GM12865 (cell line): ENCODE measurements at regions not wholly inside any gene's neighbourhood (a gene's known extent, or its start where the extent isn't known, plus 50 kb on each side); places are given as distances from the start of the nearest gene placed in this dataset.

ENCODE experiments used
- DNase-seq: peaks from one replicate; pipeline ENCODE4 v3.0.0; 2010; ENCODE audit warnings: low read depth
- H3K4me3 ChIP-seq: 2 replicates; pipeline ENCODE4 v1.5.1; 2011; ENCODE audit warnings: mild to moderate bottlenecking, low read depth, low read length, control low read depth
- CTCF ChIP-seq: IDR thresholded peaks from 2 replicates; pipeline ENCODE4 v1.5.1; 2011; ENCODE audit warnings: low read length, control low read depth, low read depth, inconsistent platforms; ENCODE audit not compliant: insufficient read depth; ENCODE audit errors: missing control alignments

GRCh38 chr4:159764343-159764952 lies 661.6 kb downstream of the RAPGEF2 start:
- peak; percentile 50 for TF ChIP-seq CTCF
- H3K4me3 ChIP-seq = no peak overlapping the region
- peak; percentile 50 for DNase-seq

GRCh38 chr4:159765382-159765781 lies 662.5 kb downstream of the RAPGEF2 start:
- H3K4me3 ChIP-seq = no peak overlapping the region
- no peak for TF ChIP-seq CTCF
- DNase-seq = no peak

GRCh38 chr4:159766241-159766640 lies 663.4 kb downstream of the RAPGEF2 start:
- H3K4me3 ChIP-seq = no peak overlapping the region
- DNase-seq = peak; percentile 29
- no peak for TF ChIP-seq CTCF

GRCh38 chr4:159767406-159767805 lies 664.5 kb downstream of the RAPGEF2 start:
- H3K4me3 ChIP-seq = no peak overlapping the region
- no peak for DNase-seq
- no peak for TF ChIP-seq CTCF

- no peak overlapping the region for H3K4me3 ChIP-seq
- TF ChIP-seq CTCF = no peak
Measured at GRCh38 chr4:159768016-159768415, 665.1 kb downstream of the RAPGEF2 start.

GRCh38 chr4:159770401-159770800 lies 667.5 kb downstream of the RAPGEF2 start:
- H3K4me3 ChIP-seq = no peak overlapping the region
- TF ChIP-seq CTCF = no peak
- no peak for DNase-seq

More at GRCh38 chr4:159768016-159768415, 665.1 kb downstream of the RAPGEF2 start:
- no peak for DNase-seq

GRCh38 chr4:159770969-159771368 lies 668.1 kb downstream of the RAPGEF2 start:
- TF ChIP-seq CTCF = no peak
- no peak for DNase-seq
- H3K4me3 ChIP-seq = no peak overlapping the region
